Lower leg skin (tissue), 4 donors: ENCODE measurements at regions not wholly inside any gene's neighbourhood (a gene's known extent, or its start where the extent isn't known, plus 50 kb on each side); places are given as distances from the start of the nearest gene placed in this dataset.

Experiments used
- DNase-seq, 2 donors: peaks; one replicate each; pipeline ENCODE4 v3.0.0-alpha.2; 2019; ENCODE audit warnings: low spot score in 2 of 2
- H3K4me3 ChIP-seq: fragments of 200-600 bp; sonication (generic); 2 replicates; pipeline ENCODE4 v1.5.1; 2017; ENCODE audit warnings: mild to moderate bottlenecking, low read depth; ENCODE audit not compliant: poor library complexity, severe bottlenecking
- CTCF ChIP-seq, 3 donors: fragments of 450-650 bp; IDR thresholded peaks; one replicate each; pipeline ENCODE4 v1.5.1; 2016; ENCODE audit warnings: antibody characterized with exemption in 3 of 3, mild to moderate bottlenecking in 3 of 3, moderate library complexity in 2 of 3
- POLR2A ChIP-seq, 2 donors: fragments of 450-650 bp; IDR thresholded peaks; one replicate each; pipeline ENCODE4 v1.6.1; 2016 to 2017; ENCODE audit warnings: antibody characterized with exemption in 2 of 2, mild to moderate bottlenecking in 1 of 2, moderate library complexity in 1 of 2
- WGBS, 2 donors: methylation state at CpG; one replicate each; pipeline ENCODE4 v1.1.5; 2018; 5-methylcytosine and 5-hydroxymethylcytosine counted together
- intact Hi-C: fragments of 100-400 bp; cut with DNase I; formaldehyde crosslinking; loops from one replicate; pipeline ENCODE4 v1.15.0; 2023; ENCODE audit warnings: low total_unique reads

- WGBS, 2 donors, result 60 to 67% methylated on average over 16 of the region's 24 CpGs
- DNase-seq, result no peak
- intact Hi-C loops, result no loop called here
These were observed 273.3 kb downstream of the NDUFA10 start for GRCh38 chr2:239751679-239752355.

GRCh38 chr2:239750929-239751678 lies 274.0 kb downstream of the NDUFA10 start:
- WGBS, 2 donors, result 73 to 90% methylated on average over 15 to 18 of the region's 22 CpGs
- no peak for DNase-seq
- TF ChIP-seq CTCF (IDR thresholded peaks at IDR 0.05) (no peak), POLR2A (IDR thresholded peaks at IDR 0.05) (no peak)
- intact Hi-C loops, result no loop called here
- H3K4me3 ChIP-seq, result no peak overlapping the region

More at GRCh38 chr2:239751679-239752355, 273.3 kb downstream of the NDUFA10 start:
- TF ChIP-seq POLR2A (IDR thresholded peaks at IDR 0.05) (no peak), CTCF (IDR thresholded peaks at IDR 0.05) (no peak)
- H3K4me3 ChIP-seq, result no peak overlapping the region

GRCh38 chr2:239750045-239750835 lies 274.9 kb downstream of the NDUFA10 start:
- no peak for DNase-seq
- 93 to 94% methylated on average over 22 to 28 of the region's 29 CpGs for WGBS, 2 donors
- intact Hi-C loops, result no loop called here
- no peak overlapping the region for H3K4me3 ChIP-seq
- TF ChIP-seq CTCF (IDR thresholded peaks at IDR 0.05), result no peak
- TF ChIP-seq POLR2A (IDR thresholded peaks at IDR 0.05), result no peak

GRCh38 chr2:239749272-239749873 lies 275.8 kb downstream of the NDUFA10 start:
- TF ChIP-seq POLR2A (IDR thresholded peaks at IDR 0.05) (no peak), CTCF (IDR thresholded peaks at IDR 0.05) (no peak)

GRCh38 chr2:239748811-239749210 lies 276.3 kb downstream of the NDUFA10 start:
- intact Hi-C loops, result no loop called here
- no peak for DNase-seq
- H3K4me3 ChIP-seq, result no peak overlapping the region
- no peak for TF ChIP-seq CTCF (IDR thresholded peaks at IDR 0.05)
- TF ChIP-seq POLR2A (IDR thresholded peaks at IDR 0.05), result no peak
- WGBS, 2 donors, result 96 to 99% methylated on average over 8 to 9 of the region's 9 CpGs

More at GRCh38 chr2:239749272-239749873, 275.8 kb downstream of the NDUFA10 start:
- intact Hi-C loops, result no loop called here
- no peak overlapping the region for H3K4me3 ChIP-seq
- no peak for DNase-seq
- 81 to 96% methylated on average over 7 to 12 of the region's 12 CpGs for WGBS, 2 donors
